Astrocyte (in vitro differentiated cells and primary cell): ENCODE measurements at regions not wholly inside any gene's neighbourhood (a gene's known extent, or its start where the extent isn't known, plus 50 kb on each side); places are given as distances from the start of the nearest gene placed in this dataset.

ENCODE experiments used
- EZH2 ChIP-seq: IDR thresholded peaks from 2 replicates; pipeline ENCODE4 v1.6.1; 2012; ENCODE audit warnings: mild to moderate bottlenecking, low read length, inconsistent platforms; ENCODE audit not compliant: insufficient read depth
- TF ChIP-seq, protein P1 (sequence below): IDR thresholded peaks from 2 replicates; pipeline ENCODE4 v1.5.1; 2011; ENCODE audit warnings: low read depth, mild to moderate bottlenecking, inconsistent platforms, low read length, moderate library complexity; ENCODE audit not compliant: insufficient read depth

DNA sequence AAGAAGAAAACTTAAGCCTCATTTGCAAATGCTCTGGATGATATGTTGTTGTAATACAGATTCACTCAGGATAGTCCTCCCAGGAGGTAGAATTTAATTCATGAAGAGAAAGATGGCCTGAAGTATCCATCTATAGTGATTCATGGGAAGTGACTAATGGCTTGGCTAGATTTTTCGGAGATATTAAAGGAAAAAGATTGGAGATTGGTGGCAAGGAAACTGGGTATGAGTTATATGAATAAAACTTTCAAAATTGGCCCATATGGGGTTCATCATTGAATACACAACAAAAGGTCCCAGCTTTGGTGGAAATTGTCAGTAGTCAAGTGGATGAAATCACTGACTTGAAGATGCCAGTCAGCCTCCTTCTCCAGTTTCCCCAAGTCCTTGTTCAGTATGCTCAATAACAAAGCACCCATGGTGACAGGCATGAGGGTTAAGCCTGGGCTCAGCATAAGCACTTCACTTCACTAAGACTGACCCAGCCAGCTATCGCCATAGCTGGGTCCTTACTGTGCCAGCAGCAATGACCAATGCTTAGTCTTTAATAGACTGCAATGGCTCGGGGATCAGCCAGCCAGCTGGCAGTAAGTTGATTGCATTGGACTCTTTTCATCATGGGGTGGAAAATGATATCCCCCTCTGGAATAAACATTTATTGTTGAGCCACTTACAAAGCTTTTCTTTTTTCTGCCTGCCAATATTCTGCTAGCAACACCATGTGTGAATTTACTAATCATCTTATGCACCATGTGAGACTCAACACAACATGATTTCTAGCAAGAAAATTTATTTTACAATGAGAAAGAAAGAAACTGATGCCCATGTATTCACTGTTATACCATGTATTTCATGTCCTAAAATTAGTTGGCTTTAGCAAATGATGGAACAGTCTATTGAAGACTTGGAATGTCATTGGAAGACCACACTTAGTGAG lies 176.6 kb upstream of the TACR1 start:
- TF ChIP-seq, protein P1, sequence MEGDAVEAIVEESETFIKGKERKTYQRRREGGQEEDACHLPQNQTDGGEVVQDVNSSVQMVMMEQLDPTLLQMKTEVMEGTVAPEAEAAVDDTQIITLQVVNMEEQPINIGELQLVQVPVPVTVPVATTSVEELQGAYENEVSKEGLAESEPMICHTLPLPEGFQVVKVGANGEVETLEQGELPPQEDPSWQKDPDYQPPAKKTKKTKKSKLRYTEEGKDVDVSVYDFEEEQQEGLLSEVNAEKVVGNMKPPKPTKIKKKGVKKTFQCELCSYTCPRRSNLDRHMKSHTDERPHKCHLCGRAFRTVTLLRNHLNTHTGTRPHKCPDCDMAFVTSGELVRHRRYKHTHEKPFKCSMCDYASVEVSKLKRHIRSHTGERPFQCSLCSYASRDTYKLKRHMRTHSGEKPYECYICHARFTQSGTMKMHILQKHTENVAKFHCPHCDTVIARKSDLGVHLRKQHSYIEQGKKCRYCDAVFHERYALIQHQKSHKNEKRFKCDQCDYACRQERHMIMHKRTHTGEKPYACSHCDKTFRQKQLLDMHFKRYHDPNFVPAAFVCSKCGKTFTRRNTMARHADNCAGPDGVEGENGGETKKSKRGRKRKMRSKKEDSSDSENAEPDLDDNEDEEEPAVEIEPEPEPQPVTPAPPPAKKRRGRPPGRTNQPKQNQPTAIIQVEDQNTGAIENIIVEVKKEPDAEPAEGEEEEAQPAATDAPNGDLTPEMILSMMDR: no peak
- TF ChIP-seq EZH2: no peak
